Tibial artery (tissue), 4 donors: ENCODE measurements at regions not wholly inside any gene's neighbourhood (a gene's known extent, or its start where the extent isn't known, plus 50 kb on each side); places are given as distances from the start of the nearest gene placed in this dataset.
A peak's percentile ranks its signal among the peaks of the same experiment; 100 is the strongest.

Experiments
- DNase-seq, 2 donors: peaks; one replicate each; pipeline ENCODE4 v3.0.0-alpha.2; 2019
- H3K27ac ChIP-seq, 2 donors: fragments of 200-600 bp; sonication (generic) in 1 of 2; 1 replicate in 1 of 2; 2 replicates in 1 of 2; pipeline ENCODE4 v1.5.1; 2018 to 2019; ENCODE audit warnings: mild to moderate bottlenecking in 1 of 2
- H3K27me3 ChIP-seq, 2 donors: fragments of 200-600 bp; sonication (generic) in 1 of 2; one replicate each; pipeline versions ENCODE4 v1.5.1 to v1.6.0; 2016 to 2019
- H3K36me3 ChIP-seq, 3 donors: fragments of 200-600 bp; sonication (generic) in 2 of 3; one replicate each; pipeline ENCODE4 v1.5.1; 2016 to 2019; ENCODE audit warnings: mild to moderate bottlenecking in 2 of 3
- H3K4me1 ChIP-seq, 4 donors: fragments of 200-600 bp; sonication (generic) in 2 of 4; 1 replicate in 3 of 4; 2 replicates in 1 of 4; pipeline ENCODE4 v1.5.1; 2016 to 2019
- H3K4me3 ChIP-seq, 2 donors: fragments of 200-600 bp; sonication (generic) in 1 of 2; 1 replicate in 1 of 2; 2 replicates in 1 of 2; pipeline ENCODE4 v1.5.1; 2018 to 2019; ENCODE audit warnings: mild to moderate bottlenecking in 2 of 2
- H3K9me3 ChIP-seq, 3 donors: fragments of 200-600 bp; sonication (generic) in 1 of 3; one replicate each; pipeline ENCODE4 v1.5.1; 2016 to 2019
- CTCF ChIP-seq, 2 experiments: fragments of 200-600 bp in 1 of 2; fragments of 450-650 bp in 1 of 2; IDR thresholded peaks; one replicate each; pipeline ENCODE4 v1.5.1; 2017 to 2019; ENCODE audit warnings: antibody characterized with exemption in 2 of 2, mild to moderate bottlenecking in 1 of 2, moderate library complexity in 1 of 2
- intact Hi-C: fragments of 100-400 bp; cut with DNase I; formaldehyde crosslinking; loops from one replicate; pipeline ENCODE4 v1.15.0; 2023; ENCODE audit warnings: low total_unique reads

GRCh38 chr1:218695525-218695924 lies 350.4 kb downstream of the TGFB2 start:
- Histone ChIP-seq H3K4me1 (peaks cover 0 to 27% (median 4%) of the 10 kb centered on the region in 4 donors), H3K9me3 (no peaks in the 10 kb centered on the region), H3K27ac (peak overlapping the region; percentile 0 to 47), H3K27me3 (no peaks in the 10 kb centered on the region), H3K4me3 (no peak overlapping the region), H3K36me3 (no peaks in the 10 kb centered on the region)
- intact Hi-C loops: no loop called here
- TF ChIP-seq CTCF (IDR thresholded peaks at IDR 0.05): no peak
- no peak for DNase-seq

- Histone ChIP-seq H3K4me1 (peaks cover 0 to 27% (median 4%) of the 10 kb centered on the region in 4 donors), H3K9me3 (no peaks in the 10 kb centered on the region), H3K36me3 (no peaks in the 10 kb centered on the region), H3K27me3 (no peaks in the 10 kb centered on the region), H3K4me3 (no peak overlapping the region), H3K27ac (no peak overlapping the region)
- TF ChIP-seq CTCF (IDR thresholded peaks at IDR 0.05): no peak
- intact Hi-C loops: no loop called here
- DNase-seq: no peak
Observed at GRCh38 chr1:218698141-218698540, 353.0 kb downstream of the TGFB2 start.

GRCh38 chr1:218699421-218699820 lies 354.3 kb downstream of the TGFB2 start:
- no peak overlapping the region for H3K4me3 ChIP-seq
- DNase-seq: no peak
- no peaks in the 10 kb centered on the region for H3K9me3 ChIP-seq
- intact Hi-C loops: no loop called here
- no peaks in the 10 kb centered on the region for H3K36me3 ChIP-seq
- H3K27me3 ChIP-seq: no peaks in the 10 kb centered on the region
- no peak for TF ChIP-seq CTCF (IDR thresholded peaks at IDR 0.05)
- no peak overlapping the region for H3K27ac ChIP-seq
- peaks cover 0 to 21% (median 2%) of the 10 kb centered on the region in 4 donors for H3K4me1 ChIP-seq

- TF ChIP-seq CTCF (IDR thresholded peaks at IDR 0.05): no peak
- DNase-seq: no peak
- Histone ChIP-seq H3K36me3 (no peaks in the 10 kb centered on the region), H3K4me1 (peaks cover 0 to 16% (median 0%) of the 10 kb centered on the region in 4 donors), H3K27ac (no peak overlapping the region), H3K9me3 (no peaks in the 10 kb centered on the region), H3K27me3 (no peaks in the 10 kb centered on the region), H3K4me3 (no peak overlapping the region)
- intact Hi-C loops: no loop called here
Observed at GRCh38 chr1:218699865-218700264, 354.7 kb downstream of the TGFB2 start.

- Histone ChIP-seq H3K4me1 (peaks cover 0 to 17% (median 5%) of the 10 kb centered on the region in 4 donors), H3K4me3 (no peak overlapping the region), H3K27me3 (no peaks in the 10 kb centered on the region), H3K36me3 (no peaks in the 10 kb centered on the region), H3K27ac (no peak overlapping the region), H3K9me3 (no peaks in the 10 kb centered on the region)
- intact Hi-C loops: no loop called here
- TF ChIP-seq CTCF (IDR thresholded peaks at IDR 0.05): no peak
- no peak for DNase-seq
Observed at GRCh38 chr1:218700666-218701065, 355.5 kb downstream of the TGFB2 start.

GRCh38 chr1:218701131-218701530 lies 356.0 kb downstream of the TGFB2 start:
- intact Hi-C loops: no loop called here
- no peak for TF ChIP-seq CTCF (IDR thresholded peaks at IDR 0.05)
- peaks cover 0 to 20% (median 9%) of the 10 kb centered on the region in 4 donors for H3K4me1 ChIP-seq
- H3K9me3 ChIP-seq: no peaks in the 10 kb centered on the region
- H3K27ac ChIP-seq: no peak overlapping the region
- no peak for DNase-seq
- H3K36me3 ChIP-seq: no peaks in the 10 kb centered on the region
- no peaks in the 10 kb centered on the region for H3K27me3 ChIP-seq
- no peak overlapping the region for H3K4me3 ChIP-seq
